GM21515 (cell line): ENCODE measurements at regions not wholly inside any gene's neighbourhood (a gene's known extent, or its start where the extent isn't known, plus 50 kb on each side); places are given as distances from the start of the nearest gene placed in this dataset.

ENCODE experiments used
- ATAC-seq: cut with Tn5 transposase; IDR thresholded peaks from one replicate; pipeline ENCODE4 v1.9.1; 2021; ENCODE audit not compliant: unreplicated experiment

GRCh38 chr12:24177889-24178288 lies 228.4 kb upstream of the SOX5 start:
- ATAC-seq, result peak; percentile 74

- ATAC-seq, result no peak
Measured at GRCh38 chr12:24175929-24176328, 226.5 kb upstream of the SOX5 start.

- ATAC-seq, result no peak
Measured at GRCh38 chr12:24175284-24175683, 225.8 kb upstream of the SOX5 start.

GRCh38 chr12:24173067-24173466 lies 223.6 kb upstream of the SOX5 start:
- ATAC-seq, result no peak

- no peak for ATAC-seq
Measured at GRCh38 chr12:24172773-24173066, 223.2 kb upstream of the SOX5 start.

- peak; percentile 78 for ATAC-seq
Measured at GRCh38 chr12:24172031-24172772, 222.7 kb upstream of the SOX5 start.

- no peak for ATAC-seq
Measured at GRCh38 chr12:24155042-24155441, 205.6 kb upstream of the SOX5 start.

- no peak for ATAC-seq
Measured at GRCh38 chr12:24153079-24153478, 203.6 kb upstream of the SOX5 start.

- ATAC-seq, result no peak
Measured at GRCh38 chr12:24152270-24152669, 202.8 kb upstream of the SOX5 start.

GRCh38 chr12:24143928-24144327 lies 194.5 kb upstream of the SOX5 start:
- no peak for ATAC-seq

GRCh38 chr12:24139035-24139434 lies 189.6 kb upstream of the SOX5 start:
- no peak for ATAC-seq

GRCh38 chr12:24138041-24138440 lies 188.6 kb upstream of the SOX5 start:
- no peak for ATAC-seq

GRCh38 chr12:24135158-24135850 lies 185.8 kb upstream of the SOX5 start:
- ATAC-seq, result no peak

- no peak for ATAC-seq
Measured at GRCh38 chr12:24134092-24134491, 184.6 kb upstream of the SOX5 start.

GRCh38 chr12:24133384-24133783 lies 183.9 kb upstream of the SOX5 start:
- ATAC-seq, result no peak

- peak; percentile 98 for ATAC-seq
Measured at GRCh38 chr12:24127919-24128721, 178.7 kb upstream of the SOX5 start.

- ATAC-seq, result no peak
Measured at GRCh38 chr12:24125280-24125679, 175.8 kb upstream of the SOX5 start.

GRCh38 chr12:24121911-24122310 lies 172.4 kb upstream of the SOX5 start:
- no peak for ATAC-seq

GRCh38 chr12:24118668-24119067 lies 169.2 kb upstream of the SOX5 start:
- ATAC-seq, result no peak

- no peak for ATAC-seq
Measured at GRCh38 chr12:24116548-24116947, 167.1 kb upstream of the SOX5 start.

- ATAC-seq, result no peak
Measured at GRCh38 chr12:24113701-24114100, 164.2 kb upstream of the SOX5 start.

GRCh38 chr12:24111616-24112015 lies 162.1 kb upstream of the SOX5 start:
- ATAC-seq, result no peak
